ENCODE measurements at regions not wholly inside any gene's neighbourhood (a gene's known extent, or its start where the extent isn't known, plus 50 kb on each side); places are given as distances from the start of the nearest gene placed in this dataset.

GRCh38 chr16:16797239-16797638 is 418.3 kb downstream of the NPIPA7 start:
- FAIRE-seq: no peak

- FAIRE-seq: no peak
Measured at GRCh38 chr16:16798504-16798903, 419.6 kb downstream of the NPIPA7 start.

GRCh38 chr16:16805809-16806208 is 426.9 kb downstream of the NPIPA7 start:
- FAIRE-seq: no peak

- FAIRE-seq: no peak
Measured at GRCh38 chr16:16815641-16816040, 436.7 kb downstream of the NPIPA7 start.

- FAIRE-seq: no peak
Measured at GRCh38 chr16:16817196-16817595, 438.3 kb downstream of the NPIPA7 start.

GRCh38 chr16:16821261-16821660 is 442.3 kb downstream of the NPIPA7 start:
- FAIRE-seq: no peak

- FAIRE-seq: no peak
Measured at GRCh38 chr16:16828913-16829398, 450.0 kb downstream of the NPIPA7 start.

- no peak for FAIRE-seq
Measured at GRCh38 chr16:16830401-16830800, 451.5 kb downstream of the NPIPA7 start.

- no peak for FAIRE-seq
Measured at GRCh38 chr16:16830973-16831372, 452.0 kb downstream of the NPIPA7 start.

- FAIRE-seq: no peak
Measured at GRCh38 chr16:16833165-16833564, 454.2 kb downstream of the NPIPA7 start.

GRCh38 chr16:16850274-16850673 is 471.3 kb downstream of the NPIPA7 start:
- FAIRE-seq: no peak

GRCh38 chr16:16857012-16857411 is 478.1 kb downstream of the NPIPA7 start:
- no peak for FAIRE-seq

GRCh38 chr16:16857603-16858283 is 478.8 kb downstream of the NPIPA7 start:
- FAIRE-seq: no peak

GRCh38 chr16:16861546-16861945 is 482.6 kb downstream of the NPIPA7 start:
- no peak for FAIRE-seq

GRCh38 chr16:16863672-16864071 is 484.7 kb downstream of the NPIPA7 start:
- FAIRE-seq: no peak

- FAIRE-seq: no peak
Measured at GRCh38 chr16:16864536-16864935, 485.6 kb downstream of the NPIPA7 start.

GRCh38 chr16:16865374-16865773 is 486.4 kb downstream of the NPIPA7 start:
- no peak for FAIRE-seq

- no peak for FAIRE-seq
Measured at GRCh38 chr16:16867973-16868372, 489.0 kb downstream of the NPIPA7 start.

- FAIRE-seq: no peak
Measured at GRCh38 chr16:16868727-16869126, 489.8 kb downstream of the NPIPA7 start.

- FAIRE-seq: no peak
Measured at GRCh38 chr16:16869746-16870145, 490.8 kb downstream of the NPIPA7 start.

- no peak for FAIRE-seq
Measured at GRCh38 chr16:16871196-16871595, 492.3 kb downstream of the NPIPA7 start.

- FAIRE-seq: no peak
Measured at GRCh38 chr16:16877061-16877460, 498.1 kb downstream of the NPIPA7 start.

GRCh38 chr16:16879567-16880251 is 500.8 kb downstream of the NPIPA7 start:
- FAIRE-seq: no peak

- FAIRE-seq: no peak
Measured at GRCh38 chr16:16881814-16882213, 502.9 kb downstream of the NPIPA7 start.

Measured in colon (tissue), 2 donors.